Common myeloid progenitor, CD34-positive (primary cell): ENCODE measurements at regions not wholly inside any gene's neighbourhood (a gene's known extent, or its start where the extent isn't known, plus 50 kb on each side); places are given as distances from the start of the nearest gene placed in this dataset.

ENCODE experiments used
- CTCF ChIA-PET: fragments of 350-600 bp; sonication (Branson Sonifier 250); formaldehyde crosslinking; loops from one replicate; lab custom pipeline; 2021; ENCODE audit warnings: antibody characterized with exemption; lab: Charles Lee
- POLR2A ChIA-PET: fragments of 350-600 bp; sonication (Branson Sonifier 250); formaldehyde crosslinking; loops from one replicate; lab custom pipeline; 2021; ENCODE audit warnings: antibody characterized with exemption; lab: Charles Lee
- DNase-seq, 3 donors: peaks; one replicate each; pipeline versions ENCODE4 v3.0.0 to v3.0.0-alpha.2; 2013
- H3K27ac ChIP-seq, 2 experiments: 1 replicate in 1 of 2; 2 replicates in 1 of 2; pipeline ENCODE4 v1.7.0; 2013; ENCODE audit warnings: inconsistent platforms in 2 of 2, low read length in 2 of 2, mild to moderate bottlenecking in 2 of 2, low read depth in 1 of 2, moderate library complexity in 1 of 2; ENCODE audit not compliant: severe bottlenecking in 2 of 2, insufficient read depth in 1 of 2, poor library complexity in 1 of 2
- H3K27me3 ChIP-seq, 5 experiments: replicated peaks in 2 of 5; 1 replicate in 3 of 5; 2 replicates in 2 of 5; pipeline versions ENCODE4 v1.6.1 to v1.7.0; 2013; ENCODE audit warnings: low read length in 4 of 5, mild to moderate bottlenecking in 2 of 5, moderate library complexity in 2 of 5, inconsistent platforms in 1 of 5; ENCODE audit not compliant: insufficient read depth in 5 of 5, control insufficient read depth in 4 of 5
- H3K36me3 ChIP-seq, 4 experiments: 1 replicate in 2 of 4; 2 replicates in 2 of 4; pipeline versions ENCODE4 v1.6.1 to v1.7.0; 2013; ENCODE audit warnings: low read length in 3 of 4, control low read depth in 1 of 4, mild to moderate bottlenecking in 1 of 4; ENCODE audit not compliant: control insufficient read depth in 4 of 4, insufficient read depth in 4 of 4
- H3K4me1 ChIP-seq, 4 experiments: 1 replicate in 3 of 4; 2 replicates in 1 of 4; pipeline versions ENCODE4 v1.6.1 to v1.7.1; 2013; ENCODE audit warnings: low read length in 3 of 4, mild to moderate bottlenecking in 3 of 4, control low read depth in 1 of 4, inconsistent platforms in 1 of 4, moderate library complexity in 1 of 4; ENCODE audit not compliant: control insufficient read depth in 4 of 4, insufficient read depth in 4 of 4; ENCODE audit errors: control extremely low read depth in 1 of 4
- H3K4me3 ChIP-seq, 7 experiments: 1 replicate in 4 of 7; 2 replicates in 3 of 7; pipeline versions ENCODE4 v1.5.1 to v1.7.0; 2013; ENCODE audit warnings: mild to moderate bottlenecking in 7 of 7, low read length in 6 of 7, moderate library complexity in 6 of 7, inconsistent platforms in 2 of 7, low read depth in 2 of 7, control low read depth in 1 of 7; ENCODE audit not compliant: insufficient read depth in 4 of 7, control insufficient read depth in 1 of 7; ENCODE audit errors: extremely low read depth in 1 of 7
- H3K9me3 ChIP-seq, 5 experiments: 1 replicate in 4 of 5; 2 replicates in 1 of 5; pipeline versions ENCODE4 v1.6.1 to v1.7.1; 2013; ENCODE audit warnings: low read length in 4 of 5, mild to moderate bottlenecking in 2 of 5, inconsistent platforms in 1 of 5, low read depth in 1 of 5, moderate library complexity in 1 of 5; ENCODE audit not compliant: control insufficient read depth in 4 of 5, insufficient read depth in 2 of 5; ENCODE audit errors: control extremely low read depth in 1 of 5
- WGBS: methylation state at CpG from one replicate; pipeline ENCODE4 v1.1.5; 2013; ENCODE audit not compliant: insufficient coverage; 5-methylcytosine and 5-hydroxymethylcytosine counted together

- WGBS: 50% methylated on average over 2 of the region's 4 CpGs
- H3K4me3 ChIP-seq: no peak overlapping the region
- POLR2A ChIA-PET: no interaction called here
Observed at GRCh38 chr3:14057701-14058100, 67.0 kb downstream of the CHCHD4 start.

GRCh38 chr3:14047841-14048240, 76.8 kb downstream of the CHCHD4 start:
- CTCF ChIA-PET: no interaction called here
- Histone ChIP-seq H3K4me3 (no peak overlapping the region), H3K27ac (no peak overlapping the region), H3K9me3 (no peaks in the 10 kb centered on the region), H3K27me3 (peaks cover 0 to 6% (median 2%) of the 10 kb centered on the region in 5 experiments), H3K4me1 (no peaks in the 10 kb centered on the region), H3K36me3 (no peaks in the 10 kb centered on the region)
- no peak for DNase-seq
- POLR2A ChIA-PET: no interaction called here

More at GRCh38 chr3:14057701-14058100, 67.0 kb downstream of the CHCHD4 start:
- CTCF ChIA-PET: no interaction called here
- no peak overlapping the region for H3K27ac ChIP-seq
- H3K27me3 ChIP-seq: peaks cover 0 to 3% (median 0%) of the 10 kb centered on the region in 5 experiments
- H3K36me3 ChIP-seq: no peaks in the 10 kb centered on the region
- no peaks in the 10 kb centered on the region for H3K4me1 ChIP-seq
- peaks cover 0 to 8% (median 2%) of the 10 kb centered on the region in 5 experiments for H3K9me3 ChIP-seq
- no peak for DNase-seq

GRCh38 chr3:14047027-14047426, 77.6 kb downstream of the CHCHD4 start:
- no peak overlapping the region for H3K27ac ChIP-seq
- no peak for DNase-seq
- CTCF ChIA-PET: no interaction called here
- 85% methylated on average over 4 of the region's 5 CpGs for whole genome bisulfite sequencing
- H3K9me3 ChIP-seq: no peaks in the 10 kb centered on the region
- H3K27me3 ChIP-seq: peaks cover 0 to 6% (median 2%) of the 10 kb centered on the region in 5 experiments
- no peak overlapping the region for H3K4me3 ChIP-seq
- H3K36me3 ChIP-seq: no peaks in the 10 kb centered on the region
- POLR2A ChIA-PET: no interaction called here
- no peaks in the 10 kb centered on the region for H3K4me1 ChIP-seq

- CTCF ChIA-PET: no interaction called here
- POLR2A ChIA-PET: no interaction called here
- no peak overlapping the region for H3K27ac ChIP-seq
Observed at GRCh38 chr3:14042680-14043079, 82.0 kb downstream of the CHCHD4 start.

GRCh38 chr3:14039149-14039548, 85.5 kb downstream of the CHCHD4 start:
- H3K4me3 ChIP-seq: no peak overlapping the region
- H3K36me3 ChIP-seq: no peaks in the 10 kb centered on the region
- DNase-seq: no peak
- no peak overlapping the region for H3K27ac ChIP-seq
- peaks cover 0 to 4% (median 0%) of the 10 kb centered on the region in 5 experiments for H3K27me3 ChIP-seq
- H3K4me1 ChIP-seq: no peaks in the 10 kb centered on the region
- 67% methylated on average over 1 of the region's 2 CpGs for WGBS
- peaks cover 0 to 14% (median 5%) of the 10 kb centered on the region in 5 experiments for H3K9me3 ChIP-seq
- POLR2A ChIA-PET: no interaction called here
- CTCF ChIA-PET: no interaction called here

More at GRCh38 chr3:14042680-14043079, 82.0 kb downstream of the CHCHD4 start:
- Histone ChIP-seq H3K9me3 (no peaks in the 10 kb centered on the region), H3K36me3 (no peaks in the 10 kb centered on the region), H3K4me3 (no peak overlapping the region), H3K27me3 (peaks cover 0 to 6% (median 4%) of the 10 kb centered on the region in 5 experiments), H3K4me1 (no peaks in the 10 kb centered on the region)
- no peak for DNase-seq
- WGBS: no CpG with 5 or more reads among the region's 3 CpGs

GRCh38 chr3:14037211-14037610, 87.5 kb downstream of the CHCHD4 start:
- DNase-seq: no peak
- no peak overlapping the region for H3K4me3 ChIP-seq
- H3K9me3 ChIP-seq: peaks cover 0 to 18% (median 5%) of the 10 kb centered on the region in 5 experiments
- H3K27ac ChIP-seq: no peak overlapping the region
- H3K36me3 ChIP-seq: no peaks in the 10 kb centered on the region
- ChIA-PET POLR2A (no interaction called here), CTCF (no interaction called here)
- no peaks in the 10 kb centered on the region for H3K4me1 ChIP-seq
- 97% methylated on average over 15 of the region's 22 CpGs for WGBS
- H3K27me3 ChIP-seq: peaks cover 0 to 3% (median 0%) of the 10 kb centered on the region in 5 experiments

- WGBS: 45% methylated on average over 1 of the region's 1 CpG
- Histone ChIP-seq H3K36me3 (no peaks in the 10 kb centered on the region), H3K4me3 (no peak overlapping the region), H3K27ac (no peak overlapping the region), H3K9me3 (peaks cover 0 to 18% (median 5%) of the 10 kb centered on the region in 5 experiments), H3K4me1 (no peaks in the 10 kb centered on the region), H3K27me3 (peaks cover 0 to 2% (median 0%) of the 10 kb centered on the region in 5 experiments)
- POLR2A ChIA-PET: no interaction called here
- DNase-seq: no peak
- CTCF ChIA-PET: no interaction called here
Observed at GRCh38 chr3:14033023-14033422, 91.6 kb downstream of the CHCHD4 start.
